Caco-2 (cell line): ENCODE measurements at regions not wholly inside any gene's neighbourhood (a gene's known extent, or its start where the extent isn't known, plus 50 kb on each side); places are given as distances from the start of the nearest gene placed in this dataset.

Experiments used
- BruUV-seq: library from RNA; stranded (reverse); fragments of 400-500 nt; replicated peaks from 2 replicates; lab custom pipeline; 2021; lab: Mats Ljungman, UMichigan
- CTCF ChIA-PET: fragments of 300-600 bp; sonication (Branson Sonifier 250); formaldehyde crosslinking; loops from one replicate; lab custom pipeline; 2022; ENCODE audit warnings: antibody characterized with exemption; lab: Charles Lee
- POLR2A ChIA-PET: fragments of 300-600 bp; sonication (Branson Sonifier 250); formaldehyde crosslinking; loops from one replicate; lab custom pipeline; 2022; ENCODE audit warnings: antibody characterized with exemption; lab: Charles Lee
- DNase-seq, 2 experiments: peaks; one replicate each; pipeline versions ENCODE4 v3.0.0 to v3.0.0-alpha.2; 2020 to 2022
- H3K27me3 ChIP-seq: replicated peaks from 2 replicates; pipeline ENCODE4 v1.6.0; 2011; ENCODE audit warnings: low read length; ENCODE audit not compliant: control insufficient read depth, insufficient read depth
- H3K36me3 ChIP-seq: 2 replicates; pipeline ENCODE4 v1.5.1; 2011; ENCODE audit warnings: low read length; ENCODE audit not compliant: control insufficient read depth, insufficient read depth
- H3K4me1 ChIP-seq: fragments of 250-450 bp; sonication (Bioruptor Pico); 2 replicates; pipeline ENCODE4 v1.5.1; 2020; ENCODE audit warnings: mild to moderate bottlenecking
- H3K4me3 ChIP-seq: 2 replicates; pipeline ENCODE4 v1.5.1; 2011; ENCODE audit warnings: low read depth, mild to moderate bottlenecking, control low read depth, low read length
- H3K9me3 ChIP-seq: fragments of 250-450 bp; sonication (Bioruptor Pico); 2 replicates; pipeline ENCODE4 v1.5.1; 2020; ENCODE audit warnings: mild to moderate bottlenecking, moderate library complexity
- H3K27ac Mint-ChIP-seq: one replicate; pipeline ENCODE4 v1.8.0; 2022; ENCODE audit warnings: mixed read lengths; ENCODE audit not compliant: unreplicated experiment
- H3K27me3 Mint-ChIP-seq: one replicate; pipeline ENCODE4 v1.8.0; 2022; ENCODE audit warnings: mixed read lengths; ENCODE audit not compliant: insufficient read depth, unreplicated experiment
- H3K36me3 Mint-ChIP-seq: one replicate; pipeline ENCODE4 v1.8.0; 2022; ENCODE audit warnings: mild to moderate bottlenecking, mixed read lengths; ENCODE audit not compliant: insufficient read depth, unreplicated experiment
- H3K4me1 Mint-ChIP-seq: one replicate; pipeline ENCODE4 v1.8.0; 2022; ENCODE audit warnings: low read depth, mixed read lengths; ENCODE audit not compliant: unreplicated experiment
- H3K4me3 Mint-ChIP-seq: one replicate; pipeline ENCODE4 v1.8.0; 2022; ENCODE audit warnings: mild to moderate bottlenecking, moderate library complexity, mixed read lengths; ENCODE audit not compliant: unreplicated experiment
- H3K9me3 Mint-ChIP-seq: one replicate; pipeline ENCODE4 v1.8.0; 2022; ENCODE audit warnings: mixed read lengths; ENCODE audit not compliant: unreplicated experiment
- CTCF ChIP-seq, 2 experiments: fragments of 200-600 bp in 1 of 2; IDR thresholded peaks; 1 replicate in 1 of 2; 2 replicates in 1 of 2; pipeline versions ENCODE4 v1.5.1 to v1.8.0; 2011 to 2022; ENCODE audit warnings: antibody characterized with exemption in 1 of 2, control low read depth in 1 of 2, inconsistent platforms in 1 of 2, low read depth in 1 of 2, low read length in 1 of 2, mild to moderate bottlenecking in 1 of 2, moderate library complexity in 1 of 2; ENCODE audit not compliant: insufficient read depth in 1 of 2, severe bottlenecking in 1 of 2, unreplicated experiment in 1 of 2
- intact Hi-C: fragments of 100-400 bp; cut with micrococcal nuclease; formaldehyde crosslinking; loops from one replicate; pipeline ENCODE4 v1.10.0; 2022; ENCODE audit not compliant: unreplicated experiment

GRCh38 chr13:82593239-82593638 lies 1289.0 kb downstream of the SLITRK1 start:
- H3K27me3 Mint-ChIP-seq = no peaks in the 10 kb centered on the region
- no TSS peak for BruUV-seq
- no peaks in the 10 kb centered on the region for H3K9me3 Mint-ChIP-seq
- intact Hi-C loops = no loop called here
- H3K4me1 Mint-ChIP-seq = no peaks in the 10 kb centered on the region
- no peaks in the 10 kb centered on the region; the same call in 1 of the 2 replicates for H3K9me3 ChIP-seq
- no peak overlapping the region for H3K4me3 Mint-ChIP-seq
- no peak overlapping the region for H3K27ac Mint-ChIP-seq
- CTCF ChIA-PET = no interaction called here
- H3K36me3 Mint-ChIP-seq = no peaks in the 10 kb centered on the region
- no peak for DNase-seq
- no peaks in the 10 kb centered on the region for H3K4me1 ChIP-seq
- no peak overlapping the region for H3K4me3 ChIP-seq
- no peaks in the 10 kb centered on the region for H3K36me3 ChIP-seq
- H3K27me3 ChIP-seq = no peaks in the 10 kb centered on the region
- no peak for TF ChIP-seq CTCF (IDR thresholded peaks at IDR 0.05; ENCODE audit: insufficient read depth in 1 of 2, low read depth in 1 of 2, low read length in 1 of 2, severe bottlenecking in 1 of 2, unreplicated experiment in 1 of 2)
- POLR2A ChIA-PET = no interaction called here

- no peak for TF ChIP-seq CTCF (IDR thresholded peaks at IDR 0.05; ENCODE audit: insufficient read depth in 1 of 2, low read depth in 1 of 2, low read length in 1 of 2, severe bottlenecking in 1 of 2, unreplicated experiment in 1 of 2)
- CTCF ChIA-PET = no interaction called here
- BruUV-seq = no TSS peak
These were observed 1310.6 kb downstream of the SLITRK1 start for GRCh38 chr13:82571653-82572052.

GRCh38 chr13:82569581-82569980 lies 1312.7 kb downstream of the SLITRK1 start:
- Histone ChIP-seq H3K9me3 (no peaks in the 10 kb centered on the region), H3K4me1 (no peaks in the 10 kb centered on the region), H3K4me3 (no peak overlapping the region), H3K27me3 (no peaks in the 10 kb centered on the region), H3K36me3 (no peaks in the 10 kb centered on the region)
- Mint-ChIP-seq H3K27me3 (no peaks in the 10 kb centered on the region), H3K9me3 (no peaks in the 10 kb centered on the region), H3K36me3 (no peaks in the 10 kb centered on the region), H3K4me3 (no peak overlapping the region), H3K27ac (no peak overlapping the region), H3K4me1 (no peaks in the 10 kb centered on the region)
- DNase-seq = no peak
- intact Hi-C loops = no loop called here
- ChIA-PET CTCF (no interaction called here), POLR2A (no interaction called here)
- BruUV-seq = no TSS peak
- TF ChIP-seq CTCF (IDR thresholded peaks at IDR 0.05; ENCODE audit: insufficient read depth in 1 of 2, low read depth in 1 of 2, low read length in 1 of 2, severe bottlenecking in 1 of 2, unreplicated experiment in 1 of 2) = no peak

More at GRCh38 chr13:82571653-82572052, 1310.6 kb downstream of the SLITRK1 start:
- Mint-ChIP-seq H3K4me3 (no peak overlapping the region), H3K4me1 (no peaks in the 10 kb centered on the region), H3K27me3 (no peaks in the 10 kb centered on the region), H3K27ac (no peak overlapping the region), H3K36me3 (no peaks in the 10 kb centered on the region), H3K9me3 (no peaks in the 10 kb centered on the region)
- H3K36me3 ChIP-seq = no peaks in the 10 kb centered on the region
- no peak overlapping the region for H3K4me3 ChIP-seq
- H3K27me3 ChIP-seq = no peaks in the 10 kb centered on the region
- H3K4me1 ChIP-seq = no peaks in the 10 kb centered on the region
- POLR2A ChIA-PET = no interaction called here
- DNase-seq = no peak
- peaks cover 4% of the 10 kb centered on the region; the same call in 1 of the 2 replicates for H3K9me3 ChIP-seq
- intact Hi-C loops = no loop called here
